Liver (tissue), 8 donors: ENCODE measurements at regions not wholly inside any gene's neighbourhood (a gene's known extent, or its start where the extent isn't known, plus 50 kb on each side); places are given as distances from the start of the nearest gene placed in this dataset.

Experiments used
- DNase-seq: peaks from one replicate; pipeline ENCODE4 v3.0.0-alpha.2; 2017; ENCODE audit warnings: low spot score
- H3K27ac ChIP-seq, 2 donors: one replicate each; pipeline ENCODE4 v1.7.0; 2013; ENCODE audit warnings: inconsistent platforms in 2 of 2, low read length in 2 of 2, control low read depth in 1 of 2, low read depth in 1 of 2, mild to moderate bottlenecking in 1 of 2
- H3K27me3 ChIP-seq, 4 donors: one replicate each; pipeline versions ENCODE4 v1.6.1 to v1.7.0; 2013; ENCODE audit warnings: low read length in 3 of 4, inconsistent platforms in 1 of 4, mild to moderate bottlenecking in 1 of 4, moderate library complexity in 1 of 4; ENCODE audit not compliant: control insufficient read depth in 4 of 4, insufficient read depth in 4 of 4
- H3K36me3 ChIP-seq, 4 donors: one replicate each; pipeline versions ENCODE4 v1.6.1 to v1.7.0; 2013; ENCODE audit warnings: low read length in 3 of 4, mild to moderate bottlenecking in 3 of 4, low read depth in 1 of 4, moderate library complexity in 1 of 4; ENCODE audit not compliant: control insufficient read depth in 4 of 4, insufficient read depth in 3 of 4
- H3K4me1 ChIP-seq, 4 donors: one replicate each; pipeline versions ENCODE4 v1.6.1 to v1.7.0; 2013; ENCODE audit warnings: low read length in 3 of 4, mild to moderate bottlenecking in 3 of 4, moderate library complexity in 1 of 4; ENCODE audit not compliant: control insufficient read depth in 4 of 4, insufficient read depth in 4 of 4
- H3K4me3 ChIP-seq, 3 donors: one replicate each; pipeline versions ENCODE4 v1.6.1 to v1.7.0; 2013; ENCODE audit warnings: low read length in 3 of 3, control low read depth in 1 of 3, low read depth in 1 of 3, mild to moderate bottlenecking in 1 of 3
- H3K9ac ChIP-seq, 2 donors: one replicate each; pipeline ENCODE4 v1.7.0; 2013; ENCODE audit warnings: low read length in 2 of 2, mild to moderate bottlenecking in 2 of 2, moderate library complexity in 2 of 2, control low read depth in 1 of 2, low read depth in 1 of 2
- H3K9me3 ChIP-seq, 4 donors: one replicate each; pipeline versions ENCODE4 v1.6.1 to v1.7.0; 2013; ENCODE audit warnings: low read length in 3 of 4; ENCODE audit not compliant: control insufficient read depth in 4 of 4
- ATF3 ChIP-seq: IDR thresholded peaks from 2 replicates; pipeline ENCODE4 v1.6.1; 2016; ENCODE audit warnings: antibody characterized with exemption
- CTCF ChIP-seq: fragments of 150-350 bp; IDR thresholded peaks from 2 replicates; pipeline ENCODE4 v1.5.1; 2017; ENCODE audit warnings: improper control_type of control experiment, low read depth, low read length; ENCODE audit not compliant: missing input control
- EGR1 ChIP-seq, 2 donors: IDR thresholded peaks; 2 replicates each; pipeline ENCODE4 v1.6.1; 2016 to 2018; ENCODE audit warnings: antibody characterized with exemption in 2 of 2, low read depth in 2 of 2
- FOXA1 ChIP-seq: IDR thresholded peaks from 2 replicates; pipeline ENCODE4 v1.6.1; 2016; ENCODE audit warnings: antibody characterized with exemption
- GABPA ChIP-seq, 2 donors: IDR thresholded peaks in 1 of 2; conservative IDR thresholded peaks in 1 of 2; 2 replicates each; pipeline ENCODE4 v1.6.1; 2016; ENCODE audit warnings: antibody characterized with exemption in 2 of 2, mild to moderate bottlenecking in 1 of 2, moderate library complexity in 1 of 2
- JUND ChIP-seq, 2 donors: IDR thresholded peaks; 2 replicates each; pipeline ENCODE4 v1.6.1; 2016; ENCODE audit warnings: antibody characterized with exemption in 2 of 2
- MAX ChIP-seq: IDR thresholded peaks from 2 replicates; pipeline ENCODE4 v1.6.1; 2016; ENCODE audit warnings: antibody characterized with exemption
- NR2F2 ChIP-seq: IDR thresholded peaks from 2 replicates; pipeline ENCODE4 v1.6.1; 2016; ENCODE audit warnings: antibody characterized with exemption
- REST ChIP-seq: IDR thresholded peaks from 2 replicates; pipeline ENCODE4 v1.6.1; 2016; ENCODE audit warnings: antibody characterized with exemption, mild to moderate bottlenecking
- RXRA ChIP-seq, 2 donors: IDR thresholded peaks; 2 replicates each; pipeline ENCODE4 v1.6.1; 2017 to 2018; ENCODE audit warnings: antibody characterized with exemption in 2 of 2, mild to moderate bottlenecking in 1 of 2
- SP1 ChIP-seq: IDR thresholded peaks from 2 replicates; pipeline ENCODE4 v1.6.1; 2018; ENCODE audit warnings: antibody characterized with exemption, mild to moderate bottlenecking
- TAF1 ChIP-seq: conservative IDR thresholded peaks from 2 replicates; pipeline ENCODE4 v1.6.1; 2016; ENCODE audit warnings: antibody characterized with exemption, mild to moderate bottlenecking
- YY1 ChIP-seq: IDR thresholded peaks from 2 replicates; pipeline ENCODE4 v1.6.1; 2016; ENCODE audit warnings: antibody characterized with exemption, mild to moderate bottlenecking
- ZBTB33 ChIP-seq: IDR thresholded peaks from 2 replicates; pipeline ENCODE4 v1.6.1; 2016; ENCODE audit warnings: antibody characterized with exemption
- WGBS: extraction: QIAGEN DNeasy Blood & Tissue Kit; methylation state at CpG from one replicate; pipeline ENCODE4 v1.1.7; 2013; 5-methylcytosine and 5-hydroxymethylcytosine counted together
- donor health status: healthy.
- donor health status: healthy.
- donor health status: healthy.
- donor health status: healthy.
- donor health status: healthy.

- 84% methylated on average over 7 of the region's 7 CpGs for WGBS
Measured at GRCh38 chr3:72673011-72673771, 175.1 kb downstream of the SHQ1 start.

GRCh38 chr3:72669224-72669623 lies 179.0 kb downstream of the SHQ1 start:
- Histone ChIP-seq H3K4me3 (no peak overlapping the region), H3K27ac (no peak overlapping the region), H3K9me3 (no peaks in the 10 kb centered on the region), H3K36me3 (no peaks in the 10 kb centered on the region), H3K4me1 (peaks cover 0 to 2% (median 0%) of the 10 kb centered on the region in 4 donors), H3K9ac (no peak overlapping the region), H3K27me3 (no peaks in the 10 kb centered on the region)
- DNase-seq = no peak
- WGBS = 91% methylated on average over 2 of the region's 2 CpGs
- TF ChIP-seq RXRA (IDR thresholded peaks at IDR 0.05) (no peak), REST (no peak), MAX (no peak), SP1 (no peak), ZBTB33 (no peak), FOXA1 (no peak), JUND (IDR thresholded peaks at IDR 0.05) (no peak), TAF1 (no peak), GABPA (IDR thresholded peaks at IDR 0.05 in 1 of 2, conservative IDR thresholded peaks at IDR 0.05 in 1 of 2) (no peak), EGR1 (IDR thresholded peaks at IDR 0.05; ENCODE audit: low read depth in 2 of 2) (no peak), CTCF (no peak), NR2F2 (no peak)

More at GRCh38 chr3:72673011-72673771, 175.1 kb downstream of the SHQ1 start:
- Histone ChIP-seq H3K27me3 (no peaks in the 10 kb centered on the region), H3K27ac (no peak overlapping the region), H3K9ac (no peak overlapping the region), H3K4me3 (no peak overlapping the region), H3K36me3 (no peaks in the 10 kb centered on the region), H3K4me1 (no peaks in the 10 kb centered on the region), H3K9me3 (peaks cover 0 to 2% (median 0%) of the 10 kb centered on the region in 4 donors)
- no peak for DNase-seq
- TF ChIP-seq JUND (IDR thresholded peaks at IDR 0.05) = no peak
- no peak for TF ChIP-seq RXRA (IDR thresholded peaks at IDR 0.05)
- TF ChIP-seq SP1 = no peak
- TF ChIP-seq EGR1 (IDR thresholded peaks at IDR 0.05; ENCODE audit: low read depth in 2 of 2) = no peak
- TF ChIP-seq ATF3 = no peak
- TF ChIP-seq NR2F2 = no peak
- TF ChIP-seq YY1 = no peak
- no peak for TF ChIP-seq FOXA1
- TF ChIP-seq REST = no peak
